Posterior cingulate gyrus (tissue), 11 donors: ENCODE measurements at regions not wholly inside any gene's neighbourhood (a gene's known extent, or its start where the extent isn't known, plus 50 kb on each side); places are given as distances from the start of the nearest gene placed in this dataset.

Source experiments
- DNase-seq, 10 donors: peaks; one replicate each; pipeline versions ENCODE4 v3.0.0 to v3.0.0-alpha.2; 2020 to 2021; ENCODE audit warnings: mixed read lengths in 3 of 10
- intact Hi-C: fragments of 100-400 bp; cut with DNase I; formaldehyde crosslinking; loops from one replicate; pipeline ENCODE4 v1.15.1; 2023

DNA sequence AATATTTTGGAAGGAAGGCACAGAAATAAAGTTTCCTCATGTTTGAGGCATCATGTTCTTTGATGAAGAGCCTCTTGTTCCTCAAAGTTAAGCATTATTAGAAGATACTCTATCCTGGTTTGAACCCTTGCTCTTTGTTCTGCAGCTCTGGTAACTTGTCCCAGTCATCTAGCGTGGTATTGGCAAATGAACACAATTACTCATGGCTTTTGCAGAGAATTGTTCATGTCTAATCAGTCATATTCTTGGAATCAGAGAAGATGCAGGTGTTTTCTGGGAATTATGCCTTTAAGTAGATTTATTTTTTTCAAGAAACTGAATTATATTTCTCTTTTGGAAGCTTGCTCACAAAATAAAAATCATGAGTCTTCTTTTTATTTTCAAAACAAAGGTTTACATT lies 52.9 kb upstream of the HPGDS start:
- no peak for DNase-seq
- intact Hi-C loops: loop anchor here (5.0 kb wide), 1 partner anchor 603 kb away; no protein-coding TSS in a partner anchor

DNA sequence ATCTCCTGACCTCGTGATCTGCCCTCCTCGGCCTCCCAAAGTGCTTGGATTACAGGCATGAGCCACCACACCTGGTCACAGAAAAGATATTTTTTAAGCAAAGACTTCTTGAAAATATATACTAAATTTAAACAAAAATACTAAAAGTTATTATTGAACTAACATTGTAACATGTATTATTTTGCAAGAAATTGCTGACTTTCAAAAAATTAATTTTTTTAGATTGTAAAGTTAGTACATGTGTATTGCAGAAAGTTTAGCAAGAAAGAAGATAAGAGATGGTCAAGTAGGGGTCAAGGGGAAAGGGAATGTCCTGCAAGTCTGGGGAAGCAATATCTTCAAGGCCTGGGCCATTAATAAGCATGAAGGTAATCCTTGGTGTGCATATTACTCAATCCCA lies 54.3 kb upstream of the HPGDS start:
- intact Hi-C loops: loop anchor here (5.0 kb wide), 1 partner anchor 605 kb away; no protein-coding TSS in a partner anchor
- no peak for DNase-seq

DNA sequence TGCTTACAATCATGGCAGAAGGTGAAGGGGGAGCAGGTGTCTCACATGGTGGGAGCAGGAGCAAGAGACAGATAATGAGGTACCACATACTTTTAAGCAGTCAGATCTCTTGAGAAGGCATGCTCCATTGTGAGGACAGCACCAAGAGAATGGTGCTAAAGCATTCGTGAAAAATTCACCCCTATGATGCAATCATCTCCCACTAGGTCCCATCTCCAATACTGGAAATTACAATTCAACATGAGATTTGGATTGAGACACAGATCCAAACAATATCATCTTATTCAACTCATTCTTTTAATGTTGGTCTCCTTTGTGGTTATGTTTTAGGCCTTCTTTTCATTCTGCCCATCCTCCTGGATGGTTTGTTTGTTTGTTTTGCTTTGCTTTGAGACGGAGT lies 54.1 kb upstream of the PDLIM5 start:
- intact Hi-C loops: loop anchor here (5.0 kb wide), 1 partner anchor 605 kb away; no protein-coding TSS in a partner anchor
- no peak for DNase-seq

DNA sequence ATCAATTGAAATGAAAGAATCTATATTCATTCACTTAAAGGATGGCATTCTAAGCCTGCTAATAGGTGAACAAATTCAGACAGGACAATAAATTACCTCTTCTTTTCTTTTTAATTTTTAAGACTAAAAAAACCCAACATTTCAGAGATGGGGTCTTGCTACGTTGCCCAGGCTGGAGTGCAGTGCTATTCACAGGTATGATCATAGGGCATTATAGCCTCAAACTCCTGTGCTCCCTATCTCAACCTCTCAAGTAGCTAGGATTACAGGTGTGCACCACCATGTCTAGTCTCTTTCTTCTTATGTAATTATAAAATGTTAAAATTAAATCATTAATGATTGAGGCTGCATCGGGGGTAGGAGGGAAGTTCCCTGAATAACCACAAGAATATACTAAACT lies 52.5 kb upstream of the PDLIM5 start:
- no peak for DNase-seq
- intact Hi-C loops: loop anchor here (5.0 kb wide), 1 partner anchor 607 kb away; no protein-coding TSS in a partner anchor

DNA sequence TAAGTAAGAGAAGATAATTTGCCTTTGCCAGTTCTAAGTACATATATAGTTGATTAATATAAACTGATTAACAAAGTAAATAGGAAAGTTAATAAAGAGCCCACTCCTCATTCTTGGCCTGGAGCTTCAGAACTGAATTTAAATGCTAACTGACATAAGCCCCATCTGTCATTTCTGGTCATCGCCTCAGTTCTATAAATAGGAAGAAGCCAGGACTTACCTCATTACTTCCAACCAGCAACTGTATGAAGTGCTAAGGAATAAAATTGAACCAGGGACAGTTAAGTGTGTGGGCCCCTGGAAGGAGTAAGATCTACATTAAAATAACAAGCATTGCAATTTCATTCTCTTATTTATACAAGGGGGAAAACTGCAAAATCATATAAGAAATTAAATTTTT lies 52.0 kb upstream of the PDLIM5 start:
- intact Hi-C loops: loop anchor here (5.0 to 10.0 kb wide), 2 partner anchors 95 to 607 kb away; no protein-coding TSS in a partner anchor

DNA sequence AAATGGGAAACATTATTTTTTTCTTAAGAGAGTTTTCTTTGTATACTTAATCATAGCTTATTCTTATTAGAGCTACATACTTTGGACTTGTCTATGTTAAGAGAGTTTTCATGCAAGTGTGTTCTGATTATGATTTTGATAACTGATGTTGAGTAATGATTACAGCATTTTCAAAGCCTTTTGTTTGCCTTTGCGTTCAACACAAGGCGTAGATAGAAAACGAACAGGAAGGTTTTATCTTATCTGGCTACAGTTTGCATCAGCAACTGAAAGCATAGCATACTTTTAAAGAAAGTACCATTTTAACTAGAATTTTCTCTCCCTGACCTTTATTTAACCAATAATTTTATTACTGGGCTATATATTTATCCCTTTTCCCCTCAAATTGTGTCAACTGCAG lies 51.6 kb upstream of the PDLIM5 start:
- intact Hi-C loops: loop anchor here (10.0 kb wide), 1 partner anchor 95 kb away; no protein-coding TSS in a partner anchor
- DNase-seq: no peak

More for the DNA sequence above, 52.0 kb upstream of the PDLIM5 start:
- no peak for DNase-seq
